IMR-90 (cell line): ENCODE measurements at regions not wholly inside any gene's neighbourhood (a gene's known extent, or its start where the extent isn't known, plus 50 kb on each side); places are given as distances from the start of the nearest gene placed in this dataset.

Experiments used
- ATAC-seq: fragments of 200-7000 bp; cut with Tn5 transposase; 2 replicates; pipeline ENCODE4 v1.9.1; 2020; ENCODE audit warnings: low read depth, mild to moderate bottlenecking, moderate library complexity
- BruUV-seq: library from RNA; stranded (reverse); fragments of 400-500 nt; replicated peaks from 2 replicates; lab custom pipeline; 2021; lab: Mats Ljungman, UMichigan
- CTCF ChIA-PET: fragments of 300-600 bp; formaldehyde crosslinking; extraction: SDS; loops from one replicate; lab custom pipeline; 2021; ENCODE audit warnings: antibody characterized with exemption; lab: Yijun Ruan, JAX
- POLR2A ChIA-PET: fragments of 300-600 bp; sonication (Branson Sonifier 250); formaldehyde crosslinking; loops from one replicate; lab custom pipeline; 2022; ENCODE audit warnings: antibody characterized with exemption; ENCODE audit not compliant: unreplicated experiment; lab: Charles Lee
- DNase-seq: peaks from one replicate; pipeline ENCODE4 v3.0.0; 2013
- H2AFZ ChIP-seq: replicated peaks from 2 replicates; pipeline ENCODE3; 2013; ENCODE audit warnings: low read length, mild to moderate bottlenecking; ENCODE audit not compliant: poor library complexity
- H2AK5ac ChIP-seq: 2 replicates; pipeline ENCODE4 v1.6.1; 2013; ENCODE audit warnings: low read depth, low read length, inconsistent platforms
- H2AK9ac ChIP-seq: replicated peaks from 2 replicates; pipeline ENCODE3; 2013; ENCODE audit warnings: mild to moderate bottlenecking, low read depth, low read length, moderate library complexity; ENCODE audit not compliant: poor library complexity
- H2BK120ac ChIP-seq: 2 replicates; pipeline ENCODE4 v1.6.1; 2013; ENCODE audit warnings: low read depth, low read length, inconsistent platforms
- H2BK15ac ChIP-seq: 3 replicates; pipeline ENCODE4 v1.6.1; 2013; ENCODE audit warnings: low read depth, low read length, inconsistent platforms
- H2BK20ac ChIP-seq: 2 replicates; pipeline ENCODE4 v1.6.1; 2013; ENCODE audit warnings: low read depth, mild to moderate bottlenecking, inconsistent platforms, low read length, moderate library complexity
- H2BK5ac ChIP-seq: 2 replicates; pipeline ENCODE4 v1.6.1; 2013; ENCODE audit warnings: mild to moderate bottlenecking, low read depth, low read length, inconsistent platforms; ENCODE audit not compliant: poor library complexity, severe bottlenecking
- H3K14ac ChIP-seq: replicated peaks from 2 replicates; pipeline ENCODE4 v1.6.1; 2013; ENCODE audit warnings: low read depth, low read length, inconsistent platforms
- H3K18ac ChIP-seq: 2 replicates; pipeline ENCODE4 v1.6.1; 2013; ENCODE audit warnings: low read depth, low read length, control low read depth
- H3K23ac ChIP-seq: 2 replicates; pipeline ENCODE4 v1.6.1; 2013; ENCODE audit warnings: low read depth, low read length, inconsistent platforms
- H3K27ac ChIP-seq: 2 replicates; pipeline ENCODE4 v1.5.1; 2013; ENCODE audit warnings: mild to moderate bottlenecking, control low read depth, low read length; ENCODE audit not compliant: insufficient read depth
- H3K27me3 ChIP-seq: 2 replicates; pipeline ENCODE4 v1.6.1; 2013; ENCODE audit warnings: low read length; ENCODE audit not compliant: control insufficient read depth, insufficient read depth
- H3K36me3 ChIP-seq: 2 replicates; pipeline ENCODE4 v1.6.1; 2013; ENCODE audit warnings: low read length, mixed read lengths; ENCODE audit not compliant: control insufficient read depth, insufficient read depth
- H3K4ac ChIP-seq: 2 replicates; pipeline ENCODE4 v1.6.1; 2013; ENCODE audit warnings: low read depth, low read length, inconsistent platforms
- H3K4me1 ChIP-seq: 2 replicates; pipeline ENCODE4 v1.6.1; 2013; ENCODE audit warnings: low read length, mixed read lengths; ENCODE audit not compliant: control insufficient read depth, insufficient read depth
- H3K4me2 ChIP-seq: 2 replicates; pipeline ENCODE4 v1.6.1; 2013; ENCODE audit warnings: low read depth, mild to moderate bottlenecking, control low read depth, low read length, moderate library complexity
- H3K4me3 ChIP-seq: 2 replicates; pipeline ENCODE4 v1.5.1; 2013; ENCODE audit warnings: low read depth, mild to moderate bottlenecking, control low read depth, low read length, moderate library complexity; ENCODE audit not compliant: insufficient read depth
- H3K56ac ChIP-seq: 2 replicates; pipeline ENCODE4 v1.6.1; 2013; ENCODE audit warnings: low read length, inconsistent platforms; ENCODE audit not compliant: insufficient read depth; ENCODE audit errors: extremely low read depth
- H3K79me1 ChIP-seq, 2 experiments: 2 replicates each; pipeline ENCODE4 v1.6.1; 2013; ENCODE audit warnings: low read length in 2 of 2, inconsistent platforms in 1 of 2, low read depth in 1 of 2
- H3K9ac ChIP-seq: 2 replicates; pipeline ENCODE4 v1.6.1; 2013; ENCODE audit warnings: low read depth, low read length, control low read depth
- H3K9me1 ChIP-seq: 2 replicates; pipeline ENCODE4 v1.6.1; 2013; ENCODE audit warnings: low read length, inconsistent platforms; ENCODE audit not compliant: insufficient read depth
- H3K9me3 ChIP-seq: 2 replicates; pipeline ENCODE4 v1.6.1; 2013; ENCODE audit warnings: low read length; ENCODE audit not compliant: control insufficient read depth, insufficient read depth
- H4K20me1 ChIP-seq: 2 replicates; pipeline ENCODE4 v1.6.1; 2013; ENCODE audit warnings: low read length, inconsistent platforms; ENCODE audit not compliant: insufficient read depth
- H4K5ac ChIP-seq: 2 replicates; pipeline ENCODE4 v1.6.1; 2013; ENCODE audit warnings: mild to moderate bottlenecking, low read depth, low read length, control low read depth
- H4K8ac ChIP-seq, 2 experiments: 2 replicates each; pipeline ENCODE4 v1.6.1; 2013; ENCODE audit warnings: low read depth in 2 of 2, low read length in 2 of 2, control low read depth in 1 of 2, inconsistent platforms in 1 of 2
- H4K91ac ChIP-seq: 2 replicates; pipeline ENCODE4 v1.6.1; 2013; ENCODE audit warnings: low read depth, low read length, inconsistent platforms; ENCODE audit not compliant: insufficient read depth
- BHLHE40 ChIP-seq: fragments of 150-350 bp; IDR thresholded peaks from 2 replicates; pipeline ENCODE4 v1.6.1; 2016; ENCODE audit warnings: mild to moderate bottlenecking, low read depth, low read length
- CEBPB ChIP-seq: IDR thresholded peaks from 2 replicates; pipeline ENCODE4 v1.6.1; 2012; ENCODE audit warnings: low read depth, low read length, improper control_type of control experiment
- CHD1 ChIP-seq: IDR thresholded peaks from 2 replicates; pipeline ENCODE4 v1.6.1; 2012; ENCODE audit warnings: low read depth, low read length, improper control_type of control experiment
- FOS ChIP-seq: fragments of 150-350 bp; IDR thresholded peaks from 2 replicates; pipeline ENCODE4 v1.6.1; 2016; ENCODE audit warnings: low read depth, low read length
- MAFK ChIP-seq: IDR thresholded peaks from 2 replicates; pipeline ENCODE4 v1.6.1; 2012; ENCODE audit warnings: low read depth, low read length, improper control_type of control experiment
- MAZ ChIP-seq: IDR thresholded peaks from 2 replicates; pipeline ENCODE4 v1.6.1; 2012; ENCODE audit warnings: low read depth, mild to moderate bottlenecking, low read length, improper control_type of control experiment, moderate library complexity, borderline replicate concordance
- MXI1 ChIP-seq: IDR thresholded peaks from 2 replicates; pipeline ENCODE4 v1.6.1; 2012; ENCODE audit warnings: low read depth, mild to moderate bottlenecking, low read length, moderate library complexity, borderline replicate concordance
- NFE2L2 ChIP-seq: fragments of 150-350 bp; IDR thresholded peaks from 2 replicates; pipeline ENCODE4 v1.6.1; 2016; ENCODE audit warnings: low read depth, mild to moderate bottlenecking, low read length
- RAD21 ChIP-seq: IDR thresholded peaks from 2 replicates; pipeline ENCODE4 v1.6.1; 2012; ENCODE audit warnings: low read length, improper control_type of control experiment
- RCOR1 ChIP-seq: IDR thresholded peaks from 2 replicates; pipeline ENCODE4 v1.6.1; 2012; ENCODE audit warnings: mild to moderate bottlenecking, low read length, improper control_type of control experiment; ENCODE audit not compliant: insufficient replicate concordance
- RFX5 ChIP-seq: IDR thresholded peaks from 2 replicates; pipeline ENCODE4 v1.8.0; 2012; ENCODE audit warnings: low read depth, mild to moderate bottlenecking, low read length, moderate library complexity
- SMC3 ChIP-seq: fragments of 150-350 bp; IDR thresholded peaks from 2 replicates; pipeline ENCODE4 v1.6.1; 2016; ENCODE audit warnings: low read depth, mild to moderate bottlenecking, antibody characterized with exemption, low read length, moderate library complexity
- WGBS, 2 experiments: methylation state at CpG; one replicate each; pipeline versions ENCODE4 v1.1.5 to v1.1.7; 2013; ENCODE audit warnings: missing lambda C conversion rate in 2 of 2; ENCODE audit not compliant: insufficient read length in 1 of 2; ENCODE audit errors: extremely low coverage in 2 of 2; 5-methylcytosine and 5-hydroxymethylcytosine counted together
- dilution Hi-C: fragments of 300-500 bp; cut with HindIII; formaldehyde crosslinking; loops from one replicate; pipeline ENCODE4 v1.14.3; 2018; ENCODE audit warnings: low sequenced_read_pairs; ENCODE audit not compliant: unreplicated experiment
- in situ Hi-C: fragments of 300-500 bp; cut with MboI; formaldehyde crosslinking; loops from 3 replicates; pipeline ENCODE4 v1.14.3; 2019; ENCODE audit warnings: low sequenced_read_pairs, inconsistent platforms, mixed read lengths
- intact Hi-C: fragments of 100-400 bp; cut with micrococcal nuclease; formaldehyde crosslinking; loops from 2 replicates; pipeline ENCODE4 v1.10.0; 2022
- TF ChIP-seq, protein P1 (sequence below): fragments of 150-350 bp; IDR thresholded peaks from 2 replicates; pipeline ENCODE4 v1.6.1; 2016; ENCODE audit warnings: low read depth, mild to moderate bottlenecking, low read length, moderate library complexity, borderline replicate concordance
- TF ChIP-seq, protein P2 (sequence below): fragments of 150-350 bp; IDR thresholded peaks from 2 replicates; pipeline ENCODE4 v1.6.1; 2017; ENCODE audit warnings: mild to moderate bottlenecking, antibody characterized with exemption, low read length, low read depth
- TF ChIP-seq, protein P3 (sequence below): conservative IDR thresholded peaks from 2 replicates; pipeline ENCODE4 v1.5.1; 2012; ENCODE audit warnings: mild to moderate bottlenecking, low read depth, low read length, improper control_type of control experiment

DNA sequence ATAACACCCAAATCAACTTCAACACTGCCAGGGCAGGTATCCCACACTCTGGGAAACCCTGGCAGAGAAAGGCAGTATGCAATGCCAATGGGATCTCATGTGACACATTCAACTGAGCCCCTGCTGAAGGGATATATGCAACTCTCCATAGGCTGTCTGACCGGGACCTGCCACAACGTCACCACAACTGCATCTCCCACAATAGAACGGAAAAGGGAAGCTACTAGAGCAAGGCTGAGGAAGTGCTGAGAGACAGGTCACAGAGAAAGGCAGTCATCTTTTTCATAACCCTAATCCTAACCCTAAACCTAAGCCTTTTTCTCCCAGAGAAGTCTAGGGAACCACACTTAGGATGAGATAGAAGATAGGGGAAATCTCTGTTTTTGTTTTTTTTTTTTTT is 345.9 kb upstream of the CD180 start:
- Histone ChIP-seq H2AK9ac (no peak overlapping the region), H4K8ac (no peak overlapping the region), H4K91ac (no peak overlapping the region), H3K56ac (no peak overlapping the region), H3K4ac (no peak overlapping the region), H3K18ac (no peak overlapping the region), H3K27ac (no peak overlapping the region), H3K4me1 (no peaks in the 10 kb centered on the region), H3K9ac (no peak overlapping the region), H4K5ac (no peak overlapping the region), H3K9me1 (no peaks in the 10 kb centered on the region), H4K20me1 (no peaks in the 10 kb centered on the region), H3K4me3 (no peak overlapping the region), H2AK5ac (no peak overlapping the region), H3K23ac (no peak overlapping the region), H2AFZ (no peak overlapping the region), H2BK20ac (no peak overlapping the region), H3K27me3 (no peaks in the 10 kb centered on the region), H3K79me1 (no peaks in the 10 kb centered on the region), H2BK15ac (no peak overlapping the region), H3K9me3 (no peaks in the 10 kb centered on the region), H3K36me3 (no peaks in the 10 kb centered on the region), H2BK5ac (no peak overlapping the region), H3K14ac (no peak overlapping the region), H2BK120ac (no peak overlapping the region), H3K4me2 (no peak overlapping the region)
- no TSS peak for BruUV-seq
- intact Hi-C loops (no loop called here), in situ Hi-C loops (no loop called here), dilution Hi-C loops (no loop called here)
- TF ChIP-seq MXI1 (no peak), CHD1 (no peak), RFX5 (no peak), RAD21 (no peak), CEBPB (no peak), SMC3 (no peak), MAFK (no peak), NFE2L2 (no peak), BHLHE40 (no peak), RCOR1 (no peak), MAZ (no peak), FOS (no peak)
- TF ChIP-seq, protein P1, sequence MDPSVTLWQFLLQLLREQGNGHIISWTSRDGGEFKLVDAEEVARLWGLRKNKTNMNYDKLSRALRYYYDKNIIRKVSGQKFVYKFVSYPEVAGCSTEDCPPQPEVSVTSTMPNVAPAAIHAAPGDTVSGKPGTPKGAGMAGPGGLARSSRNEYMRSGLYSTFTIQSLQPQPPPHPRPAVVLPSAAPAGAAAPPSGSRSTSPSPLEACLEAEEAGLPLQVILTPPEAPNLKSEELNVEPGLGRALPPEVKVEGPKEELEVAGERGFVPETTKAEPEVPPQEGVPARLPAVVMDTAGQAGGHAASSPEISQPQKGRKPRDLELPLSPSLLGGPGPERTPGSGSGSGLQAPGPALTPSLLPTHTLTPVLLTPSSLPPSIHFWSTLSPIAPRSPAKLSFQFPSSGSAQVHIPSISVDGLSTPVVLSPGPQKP, result no peak
- TF ChIP-seq, protein P2, sequence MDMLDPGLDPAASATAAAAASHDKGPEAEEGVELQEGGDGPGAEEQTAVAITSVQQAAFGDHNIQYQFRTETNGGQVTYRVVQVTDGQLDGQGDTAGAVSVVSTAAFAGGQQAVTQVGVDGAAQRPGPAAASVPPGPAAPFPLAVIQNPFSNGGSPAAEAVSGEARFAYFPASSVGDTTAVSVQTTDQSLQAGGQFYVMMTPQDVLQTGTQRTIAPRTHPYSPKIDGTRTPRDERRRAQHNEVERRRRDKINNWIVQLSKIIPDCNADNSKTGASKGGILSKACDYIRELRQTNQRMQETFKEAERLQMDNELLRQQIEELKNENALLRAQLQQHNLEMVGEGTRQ, result no peak
- TF ChIP-seq, protein P3, sequence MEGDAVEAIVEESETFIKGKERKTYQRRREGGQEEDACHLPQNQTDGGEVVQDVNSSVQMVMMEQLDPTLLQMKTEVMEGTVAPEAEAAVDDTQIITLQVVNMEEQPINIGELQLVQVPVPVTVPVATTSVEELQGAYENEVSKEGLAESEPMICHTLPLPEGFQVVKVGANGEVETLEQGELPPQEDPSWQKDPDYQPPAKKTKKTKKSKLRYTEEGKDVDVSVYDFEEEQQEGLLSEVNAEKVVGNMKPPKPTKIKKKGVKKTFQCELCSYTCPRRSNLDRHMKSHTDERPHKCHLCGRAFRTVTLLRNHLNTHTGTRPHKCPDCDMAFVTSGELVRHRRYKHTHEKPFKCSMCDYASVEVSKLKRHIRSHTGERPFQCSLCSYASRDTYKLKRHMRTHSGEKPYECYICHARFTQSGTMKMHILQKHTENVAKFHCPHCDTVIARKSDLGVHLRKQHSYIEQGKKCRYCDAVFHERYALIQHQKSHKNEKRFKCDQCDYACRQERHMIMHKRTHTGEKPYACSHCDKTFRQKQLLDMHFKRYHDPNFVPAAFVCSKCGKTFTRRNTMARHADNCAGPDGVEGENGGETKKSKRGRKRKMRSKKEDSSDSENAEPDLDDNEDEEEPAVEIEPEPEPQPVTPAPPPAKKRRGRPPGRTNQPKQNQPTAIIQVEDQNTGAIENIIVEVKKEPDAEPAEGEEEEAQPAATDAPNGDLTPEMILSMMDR, result no peak
- ATAC-seq (no peak), DNase-seq (no peak)
- CTCF ChIA-PET, result no interaction called here
- POLR2A ChIA-PET, result no interaction called here
- WGBS, 2 experiments, result no CpG with 5 or more reads among the region's 3 CpGs
